ENCODE measurements at regions not wholly inside any gene's neighbourhood (a gene's known extent, or its start where the extent isn't known, plus 50 kb on each side); places are given as distances from the start of the nearest gene placed in this dataset.

GRCh38 chr16:7990626-7991260 lies 599.6 kb downstream of the TMEM114 start (continued):
- TF ChIP-seq EZH2phosphoT487 (IDR thresholded peaks at IDR 0.05; ENCODE audit: unreplicated experiment) (no peak), ZNF462 (CRISPR knock-in tag; IDR thresholded peaks at IDR 0.05) (no peak), NANOG (IDR thresholded peaks at IDR 0.05; ENCODE audit: borderline replicate concordance) (no peak), EZH2 (IDR thresholded peaks at IDR 0.05; ENCODE audit: low read depth, unreplicated experiment) (no peak)

- no peak overlapping the region for H3K4me3 ChIP-seq
- Mint-ChIP-seq H3K9me3 (peaks cover 7% of the 10 kb centered on the region; the same call in 2 of the 3 replicates), H3K4me1 (peaks cover 15% of the 10 kb centered on the region), H3K36me3 (ENCODE audit: low read depth) (no peaks in the 10 kb centered on the region; the same call in 2 of the 3 replicates), H3K27me3 (ENCODE audit: insufficient read depth, low read depth, poor library complexity) (peaks cover 1% of the 10 kb centered on the region), H3K27ac (no peak overlapping the region), H3K4me3 (no peak overlapping the region)
- H2AFZ ChIP-seq, result no peak overlapping the region
- no peaks in the 10 kb centered on the region; the same call in 1 of the 2 replicates for H3K36me3 ChIP-seq (ENCODE audit: insufficient read depth)
- ATAC-seq, result no peak
- H3K79me2 ChIP-seq (replicated peaks; ENCODE audit: insufficient read depth), result no peaks in the 10 kb centered on the region
- DNase-seq (ENCODE audit: low spot score), result no peak
- no peaks in the 10 kb centered on the region for H3K27me3 ChIP-seq (ENCODE audit: insufficient read depth)
- no peaks in the 10 kb centered on the region for H3F3A ChIP-seq (replicated peaks; ENCODE audit: low read depth)
- H3K9me2 ChIP-seq (ENCODE audit: insufficient read depth), result no peaks in the 10 kb centered on the region
- no peaks in the 10 kb centered on the region for H3K4me1 ChIP-seq (ENCODE audit: insufficient read depth)
- no peak overlapping the region for H3K27ac ChIP-seq (ENCODE audit: low read depth)
- no peaks in the 10 kb centered on the region for H4K20me1 ChIP-seq (replicated peaks; ENCODE audit: insufficient read depth)
- no peak overlapping the region for H3K4me2 ChIP-seq
- no peak for TF ChIP-seq JUNB (IDR thresholded peaks at IDR 0.05; ENCODE audit: unreplicated experiment)
- no peak for TF ChIP-seq CREB1 (CRISPR knock-in tag; IDR thresholded peaks at IDR 0.05; ENCODE audit: low read depth)
- TF ChIP-seq ETS1 (IDR thresholded peaks at IDR 0.05), result no peak
- no peak for TF ChIP-seq STAT1 (IDR thresholded peaks at IDR 0.05; ENCODE audit: unreplicated experiment)
- no peak for TF ChIP-seq ZNF462 (CRISPR knock-in tag; IDR thresholded peaks at IDR 0.05)
- TF ChIP-seq ZNF114 (CRISPR knock-in tag; IDR thresholded peaks at IDR 0.05), result no peak
These were observed 606.6 kb downstream of the TMEM114 start for GRCh38 chr16:7983676-7984075.

Measured in GM23338 (cell line).